HepG2 (cell line): ENCODE measurements at regions not wholly inside any gene's neighbourhood (a gene's known extent, or its start where the extent isn't known, plus 50 kb on each side); places are given as distances from the start of the nearest gene placed in this dataset.

Source experiments
- ATAC-seq: fragments of 200-7000 bp; cut with Tn5 transposase; 3 replicates; pipeline ENCODE4 v1.9.1; 2020; ENCODE audit warnings: mild to moderate bottlenecking, moderate library complexity
- BruUV-seq: library from RNA; stranded (reverse); fragments of 400-500 nt; replicated peaks from 2 replicates; lab custom pipeline; 2021; lab: Mats Ljungman, UMichigan
- CTCF ChIA-PET: fragments of 300-600 bp; formaldehyde crosslinking; extraction: SDS; loops from one replicate; lab custom pipeline; 2021; ENCODE audit warnings: low total read pairs, inconsistent platforms, low intra/inter-chr PET ratio; lab: Yijun Ruan, JAX
- POLR2A ChIA-PET: fragments of 350-600 bp; sonication (Branson Sonifier 250); formaldehyde crosslinking; loops from one replicate; lab custom pipeline; 2020; ENCODE audit warnings: antibody characterized with exemption, inconsistent platforms; lab: Yijun Ruan, JAX
- DNase-seq: peaks from one replicate; pipeline ENCODE4 v3.0.0-alpha.2; 2015; ENCODE audit warnings: low spot score
- FAIRE-seq: peaks from 3 replicates; lab custom pipeline; 2011; peaks lifted over from hg19 to GRCh38; lab: Jason Lieb, UNC
- H2AFZ ChIP-seq: one replicate; pipeline ENCODE4 v1.6.1; 2011; ENCODE audit warnings: low read length, inconsistent platforms
- H3K27ac ChIP-seq: fragments of 300-600 bp; 3 replicates; pipeline ENCODE4 v1.8.0; 2011; ENCODE audit warnings: mixed run types, mild to moderate bottlenecking, mixed read lengths, low read length, inconsistent platforms; ENCODE audit not compliant: insufficient read depth; ENCODE audit errors: extremely low read length
- H3K27me3 ChIP-seq, 2 experiments: fragments of 200-600 bp in 1 of 2; 2 replicates in 1 of 2; 3 replicates in 1 of 2; pipeline versions ENCODE4 v1.6.0 to v1.8.0; 2011; ENCODE audit warnings: low read length in 2 of 2, mild to moderate bottlenecking in 2 of 2, moderate library complexity in 2 of 2, inconsistent platforms in 1 of 2; ENCODE audit not compliant: insufficient read depth in 2 of 2, control insufficient read depth in 1 of 2
- H3K36me3 ChIP-seq, 2 experiments: fragments of 200-600 bp in 1 of 2; replicated peaks in 1 of 2; 2 replicates in 1 of 2; 3 replicates in 1 of 2; pipeline versions ENCODE4 v1.5.1 to v1.8.0; 2011; ENCODE audit warnings: low read length in 2 of 2, inconsistent platforms in 1 of 2; ENCODE audit not compliant: insufficient read depth in 2 of 2, control insufficient read depth in 1 of 2
- H3K4me1 ChIP-seq: 2 replicates; pipeline ENCODE4 v1.5.1; 2012; ENCODE audit warnings: low read length, inconsistent platforms; ENCODE audit not compliant: insufficient read depth
- H3K4me2 ChIP-seq: 2 replicates; pipeline ENCODE4 v1.6.0; 2011; ENCODE audit warnings: low read depth, low read length, inconsistent platforms
- H3K4me3 ChIP-seq, 3 experiments: fragments of 200-600 bp in 1 of 3; sonication (generic), shearing (Covaris generic) in 1 of 3; replicated peaks in 1 of 3; 2 replicates each; pipeline ENCODE4 v1.5.1; 2011 to 2016; ENCODE audit warnings: low read length in 3 of 3, inconsistent platforms in 2 of 3, low read depth in 2 of 3, mild to moderate bottlenecking in 2 of 3, control low read depth in 1 of 3, mixed read lengths in 1 of 3; ENCODE audit not compliant: insufficient read depth in 1 of 3
- H3K79me2 ChIP-seq: one replicate; pipeline ENCODE4 v1.6.1; 2011; ENCODE audit warnings: low read length, inconsistent platforms; ENCODE audit not compliant: insufficient read depth
- H3K9ac ChIP-seq: 2 replicates; pipeline ENCODE4 v1.6.0; 2011; ENCODE audit warnings: mild to moderate bottlenecking, low read depth, low read length, inconsistent platforms; ENCODE audit not compliant: insufficient read depth
- H3K9me3 ChIP-seq: 2 replicates; pipeline ENCODE4 v1.5.1; 2012; ENCODE audit warnings: mild to moderate bottlenecking, low read length
- H4K20me1 ChIP-seq: 2 replicates; pipeline ENCODE4 v1.6.0; 2011; ENCODE audit warnings: inconsistent platforms, mild to moderate bottlenecking, low read length, moderate library complexity; ENCODE audit not compliant: insufficient read depth
- CBX1 ChIP-seq: IDR thresholded peaks from one replicate; pipeline ENCODE4 v1.6.1; 2016; ENCODE audit warnings: antibody characterized with exemption, low read depth
- HMGA1 ChIP-seq: sonication (generic); formaldehyde crosslinking; conservative IDR thresholded peaks from 2 replicates; pipeline ENCODE4 v1.4.0; 2020; ENCODE audit warnings: missing genetic modification reagents
- HNF4A ChIP-seq: sonication (generic); formaldehyde crosslinking; IDR thresholded peaks from 2 replicates; pipeline ENCODE4 v1.4.0; 2020; ENCODE audit warnings: missing genetic modification reagents
- HOMEZ ChIP-seq: IDR thresholded peaks from 2 replicates; pipeline ENCODE4 v1.6.1; 2016; ENCODE audit warnings: low read depth
- JDP2 ChIP-seq: sonication (generic); formaldehyde crosslinking; IDR thresholded peaks from 2 replicates; pipeline ENCODE4 v1.8.1; 2022; ENCODE audit warnings: missing genetic modification reagents, borderline replicate concordance
- JUNB ChIP-seq: sonication (generic); formaldehyde crosslinking; IDR thresholded peaks from 2 replicates; pipeline ENCODE4 v1.8.0; 2022; ENCODE audit warnings: missing genetic modification reagents, mild to moderate bottlenecking, borderline replicate concordance
- KDM5A ChIP-seq: fragments of 200-600 bp; sonication (generic); IDR thresholded peaks from 2 replicates; pipeline ENCODE4 v1.7.0; 2018; ENCODE audit warnings: antibody characterized with exemption, mild to moderate bottlenecking, low read length, borderline replicate concordance
- MTF2 ChIP-seq: sonication (generic); formaldehyde crosslinking; IDR thresholded peaks from 2 replicates; pipeline ENCODE4 v1.5.0; 2020; ENCODE audit warnings: missing genetic modification reagents, borderline replicate concordance
- TEF ChIP-seq: sonication (generic); formaldehyde crosslinking; IDR thresholded peaks from 2 replicates; pipeline ENCODE4 v1.5.0; 2020; ENCODE audit warnings: missing genetic modification reagents
- ZNF749 ChIP-seq: sonication (generic); formaldehyde crosslinking; IDR thresholded peaks from 2 replicates; pipeline ENCODE4 v1.8.0; 2022; ENCODE audit warnings: mild to moderate bottlenecking, missing genetic modification reagents, moderate library complexity, borderline replicate concordance
- WGBS: methylation state at CpG from one replicate; pipeline ENCODE4 v1.1.6; 2017; ENCODE audit warnings: low lambda C conversion rate; 5-methylcytosine and 5-hydroxymethylcytosine counted together
- in situ Hi-C: cut with HindIII; loops from 2 replicates; pipeline ENCODE4 v1.10.0; 2017; ENCODE audit warnings: low pct_unique_long_range_greater_than_20kb; ENCODE audit not compliant: extremely low pct_ligation_motif_present
- intact Hi-C: fragments of 100-400 bp; cut with micrococcal nuclease; formaldehyde crosslinking; loops from one replicate; pipeline ENCODE4 v1.10.0; 2022; ENCODE audit not compliant: unreplicated experiment

- no peak for TF ChIP-seq HNF4A (CRISPR knock-in tag)
- no peak for TF ChIP-seq JUNB
- no peak for TF ChIP-seq TEF (CRISPR knock-in tag)
- no peak for TF ChIP-seq HOMEZ (CRISPR knock-in tag)
- TF ChIP-seq KDM5A, result no peak
- TF ChIP-seq JDP2, result no peak
- TF ChIP-seq ZNF749 (CRISPR knock-in tag), result no peak
- TF ChIP-seq HMGA1, result no peak
- TF ChIP-seq MTF2, result no peak
- TF ChIP-seq CBX1, result no peak
- TF ChIP-seq, all 625 proteins: peak for 0
- H3K27ac ChIP-seq, result no peak overlapping the region
These were observed 652.6 kb downstream of the METTL15 start for GRCh38 chr11:28760676-28761390.

More at GRCh38 chr11:28760676-28761390, 652.6 kb downstream of the METTL15 start:
- DNase-seq (no peak), ATAC-seq (no peak), FAIRE-seq (no peak)
- Histone ChIP-seq H2AFZ (no peak overlapping the region), H3K4me1 (no peaks in the 10 kb centered on the region), H3K9ac (no peak overlapping the region), H3K4me2 (no peak overlapping the region), H3K9me3 (no peaks in the 10 kb centered on the region), H3K36me3 (no peaks in the 10 kb centered on the region), H3K27me3 (no peaks in the 10 kb centered on the region; a peak in 1 of 5 replicates), H4K20me1 (no peaks in the 10 kb centered on the region), H3K79me2 (no peaks in the 10 kb centered on the region), H3K4me3 (no peak overlapping the region)
- WGBS, result 35% methylated on average over 8 of the region's 8 CpGs
- CTCF ChIA-PET, result no interaction called here
- intact Hi-C loops (no loop called here), in situ Hi-C loops (no loop called here)
- BruUV-seq, result no TSS peak
- POLR2A ChIA-PET, result no interaction called here
